ENCODE measurements at regions not wholly inside any gene's neighbourhood (a gene's known extent, or its start where the extent isn't known, plus 50 kb on each side); places are given as distances from the start of the nearest gene placed in this dataset.

DNA sequence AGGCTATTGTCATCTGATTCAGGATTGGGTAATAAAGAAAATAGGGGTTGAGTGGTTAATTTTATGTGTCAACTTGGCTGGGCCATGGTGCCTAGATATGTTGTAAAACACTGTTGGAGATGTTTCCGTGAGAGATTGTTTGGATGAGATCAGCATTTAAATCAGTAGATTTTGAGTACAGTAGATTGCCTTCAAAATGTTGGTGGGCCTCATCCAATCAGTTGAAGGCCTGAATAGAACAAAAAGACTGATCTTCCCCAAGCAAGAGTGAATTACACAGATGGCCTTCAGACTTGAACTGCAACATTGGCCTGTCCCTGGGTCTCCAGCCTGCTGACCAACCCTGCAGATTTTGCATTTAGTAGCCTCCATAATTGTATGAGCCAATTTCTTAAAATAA is 401.3 kb upstream of the KIF2A start:
- no peak for DNase-seq (ENCODE audit: low read depth in 2 of 2)

DNA sequence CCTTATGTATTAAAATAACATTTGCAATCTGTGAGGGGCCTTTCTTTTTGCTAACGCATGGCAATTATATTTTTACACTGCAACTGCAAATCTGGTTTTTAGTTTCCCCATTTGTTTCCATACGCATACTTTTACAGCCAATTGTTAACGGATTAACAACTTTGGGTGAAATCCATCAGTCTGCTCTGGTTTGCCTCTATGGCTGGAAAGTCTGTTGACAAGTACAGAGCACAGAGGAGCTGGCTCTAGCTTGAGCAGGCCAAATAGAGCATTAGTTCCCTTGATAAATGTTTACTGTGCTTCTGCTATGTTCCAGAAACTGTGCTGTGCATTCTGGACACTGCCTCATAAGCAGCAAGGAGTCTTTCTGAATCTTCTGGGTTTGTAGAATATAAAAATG is 400.4 kb upstream of the KIF2A start:
- DNase-seq (ENCODE audit: low read depth in 2 of 2) = no peak

DNA sequence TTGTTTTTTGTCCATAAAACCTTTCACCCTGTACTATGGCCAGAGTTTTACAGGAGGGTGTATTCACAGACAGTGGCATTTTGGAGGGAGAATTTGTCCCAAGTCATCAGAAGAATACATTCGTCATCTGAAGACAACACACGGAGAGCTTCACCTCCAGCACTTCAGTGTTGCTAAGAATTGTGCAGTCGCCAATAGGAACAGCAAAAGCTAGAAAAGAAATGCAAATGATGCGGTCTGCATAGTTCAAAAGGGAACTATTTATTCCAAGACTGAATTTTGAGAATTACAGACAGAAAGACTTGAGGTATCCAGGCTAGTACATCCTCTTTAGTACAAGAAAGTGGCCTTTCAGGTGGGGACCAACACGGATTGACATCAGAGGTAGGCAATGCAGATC is 399.2 kb upstream of the KIF2A start:
- DNase-seq (ENCODE audit: low read depth in 2 of 2) = no peak

DNA sequence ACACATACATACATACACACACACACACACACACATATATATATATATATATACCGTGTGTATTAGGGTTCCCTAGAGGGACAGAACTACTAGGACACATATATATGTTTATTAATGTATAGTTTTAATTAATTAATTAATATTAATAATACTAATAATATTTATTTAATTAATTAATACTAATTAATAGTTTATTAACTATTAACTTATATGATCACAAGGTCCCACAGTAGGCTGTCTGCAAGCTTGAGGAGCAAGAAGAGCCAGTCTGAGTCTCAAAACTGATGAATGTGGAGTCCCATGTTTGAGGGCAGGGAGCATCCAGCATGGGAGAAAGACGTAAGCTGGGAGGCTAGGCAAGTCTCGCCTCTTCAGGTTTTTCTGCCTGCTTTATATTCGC is 398.0 kb upstream of the KIF2A start:
- DNase-seq (ENCODE audit: low read depth in 2 of 2) = no peak

DNA sequence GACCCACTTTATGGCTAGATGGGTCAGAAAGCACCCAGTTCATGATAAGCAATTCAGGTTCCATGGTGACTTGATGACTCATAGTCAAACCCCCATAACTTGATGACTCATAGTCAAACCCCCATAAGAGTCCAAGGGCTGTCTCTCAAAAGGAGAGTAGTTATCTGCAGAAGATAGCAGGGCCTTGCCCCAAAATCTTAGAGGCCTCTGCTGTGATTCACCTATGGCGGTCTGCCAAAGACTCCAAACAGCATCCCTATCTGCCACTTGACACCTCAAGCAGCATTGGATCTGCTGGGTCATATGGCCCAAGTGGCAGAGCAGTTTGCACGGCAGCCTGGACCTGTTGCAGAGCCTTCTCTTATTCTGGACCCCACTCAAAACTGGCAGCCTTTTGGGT is 395.2 kb upstream of the KIF2A start:
- no peak for DNase-seq (ENCODE audit: low read depth in 2 of 2)

DNA sequence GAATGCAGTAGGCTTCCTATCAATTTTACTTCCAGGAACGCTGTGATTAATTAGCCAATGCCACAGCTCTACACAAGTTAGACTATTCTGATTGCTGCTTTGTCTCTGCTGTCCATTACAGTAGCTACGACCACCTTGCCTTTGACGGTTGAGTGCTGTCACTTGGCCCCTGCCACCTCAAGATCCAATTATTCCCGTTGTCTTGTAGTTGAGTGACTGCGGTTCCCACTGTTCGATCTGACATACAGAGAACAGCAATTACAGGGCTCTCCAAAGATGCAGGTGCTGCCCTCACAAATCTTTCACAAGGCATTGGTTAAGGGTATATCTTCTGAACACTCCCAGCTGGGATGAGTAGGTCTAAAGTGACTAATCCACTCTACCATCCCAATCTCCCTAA is 393.4 kb upstream of the KIF2A start:
- no peak for DNase-seq (ENCODE audit: low read depth in 2 of 2)

DNA sequence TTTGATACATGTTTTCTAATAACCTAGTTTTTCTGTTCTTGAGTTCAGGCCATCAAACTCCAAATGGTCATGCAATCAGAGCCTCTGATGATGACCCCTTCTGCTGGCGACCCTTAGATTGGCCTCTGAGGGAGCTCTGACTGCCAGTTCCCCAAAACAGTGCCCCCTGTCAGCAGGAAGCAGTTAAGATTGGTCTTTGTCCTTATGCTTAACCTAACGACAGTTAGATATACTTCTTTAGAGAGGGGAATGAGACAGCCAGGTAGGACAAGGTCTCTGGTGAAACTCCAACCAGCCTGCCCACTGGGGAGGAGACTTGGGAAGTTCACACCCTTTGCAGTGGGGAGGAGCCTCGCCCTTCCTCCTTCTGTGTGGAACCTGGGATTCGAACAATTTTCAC is 390.4 kb upstream of the KIF2A start:
- DNase-seq (ENCODE audit: low read depth in 2 of 2) = no peak

DNA sequence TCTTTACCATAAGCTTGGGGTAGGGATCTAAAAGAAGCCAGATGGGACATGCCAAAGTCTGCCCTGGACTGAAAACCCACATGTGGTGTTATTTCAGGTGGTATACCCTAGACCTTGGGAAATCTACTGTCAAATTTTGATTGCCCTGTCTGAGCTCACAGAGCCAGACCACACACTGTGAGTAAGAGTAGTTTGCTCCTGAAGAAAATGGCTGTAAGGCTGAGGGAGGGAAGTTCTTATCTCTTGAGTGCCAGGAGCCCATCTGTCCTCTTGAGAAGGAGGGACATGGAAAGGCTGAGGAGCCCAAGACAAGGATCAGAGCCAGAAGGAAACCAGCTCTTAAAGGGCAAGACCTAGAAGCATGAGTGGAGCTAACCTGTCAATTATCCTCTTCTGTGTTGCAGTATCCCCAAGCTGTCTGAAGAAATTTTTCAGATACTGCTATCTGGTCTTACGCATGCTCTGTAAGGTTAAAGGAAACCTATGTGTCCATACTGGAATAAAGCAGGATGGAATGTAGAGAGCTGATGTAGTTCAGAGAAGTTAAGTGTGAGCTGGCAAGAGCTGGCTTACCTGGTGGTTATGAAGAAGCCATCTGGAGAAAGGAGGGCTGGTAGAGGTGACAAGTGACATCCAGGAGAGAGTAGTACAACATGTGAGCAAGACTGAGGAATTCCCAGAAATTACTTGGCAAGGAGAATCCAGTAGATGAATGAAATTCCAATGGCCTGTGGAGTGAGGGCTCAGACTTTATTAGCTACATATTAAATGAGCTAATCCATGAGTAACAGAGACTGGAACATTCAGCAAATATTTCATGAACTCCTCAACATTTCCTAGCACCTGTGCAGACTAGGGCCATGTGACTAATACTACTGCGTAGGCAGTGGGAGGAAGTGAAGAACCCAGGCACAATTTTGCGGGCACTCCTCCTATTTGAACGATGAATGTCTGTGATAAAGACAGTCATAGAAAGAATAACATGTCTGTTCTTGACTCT is 389.1 kb upstream of the KIF2A start:
- no peak for DNase-seq (ENCODE audit: low read depth in 2 of 2)

DNA sequence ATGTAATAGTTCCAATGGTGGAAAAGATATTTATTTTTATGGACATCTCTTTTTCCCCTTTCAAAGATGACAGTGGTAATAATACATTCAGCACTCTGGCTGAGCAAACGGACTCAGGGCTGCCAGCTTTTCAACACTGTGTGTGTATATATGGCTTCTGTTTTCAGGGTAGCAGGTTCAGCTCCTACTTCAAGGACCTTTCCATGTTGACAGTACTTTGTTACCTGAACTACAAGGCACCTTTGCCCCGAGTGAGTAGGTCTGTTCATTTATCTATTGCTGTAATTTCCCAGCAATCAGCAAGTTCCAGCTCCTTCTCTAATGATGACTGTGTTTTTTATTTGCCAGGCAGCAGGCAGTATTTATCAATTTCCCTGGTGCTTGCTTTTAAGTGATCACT is 387.4 kb upstream of the KIF2A start:
- no peak for DNase-seq (ENCODE audit: low read depth in 2 of 2)

DNA sequence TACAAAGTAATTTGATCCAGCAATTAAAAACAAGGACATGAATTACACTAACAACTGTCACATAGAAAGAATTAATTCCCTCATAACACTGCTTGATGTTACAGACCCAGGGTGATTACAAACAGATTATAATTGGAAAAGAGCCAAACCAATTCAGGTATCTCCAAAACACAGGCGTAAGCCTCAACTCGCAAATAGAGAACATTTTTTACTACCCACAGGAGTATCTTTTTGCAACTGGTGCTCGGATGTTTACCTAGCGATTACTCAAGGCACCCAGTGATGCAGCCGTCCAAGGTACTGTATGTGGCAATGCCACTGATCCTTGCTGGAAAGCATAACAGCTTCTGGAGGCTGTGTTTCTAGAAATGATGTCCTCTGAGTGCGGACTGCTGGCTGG is 386.1 kb upstream of the KIF2A start:
- no peak for DNase-seq (ENCODE audit: low read depth in 2 of 2)

DNA sequence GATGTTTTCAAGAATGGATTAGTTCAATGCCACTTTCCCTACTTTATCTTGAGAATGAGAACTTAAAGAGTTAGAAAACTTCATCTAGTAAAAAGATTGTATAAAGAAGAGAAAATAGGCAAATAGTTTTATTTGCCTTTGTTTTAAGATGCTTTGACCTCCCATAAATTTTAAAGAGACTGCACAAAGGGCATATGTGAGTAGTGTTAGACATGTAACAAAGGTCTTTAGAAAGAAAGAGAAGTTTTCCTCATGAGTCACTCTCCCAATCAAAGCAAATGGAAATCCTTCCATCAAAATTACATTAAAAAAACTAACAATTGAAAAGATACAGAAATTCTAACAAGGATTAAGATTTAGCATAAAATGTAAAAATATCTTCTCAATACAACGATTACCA is 381.8 kb upstream of the KIF2A start:
- DNase-seq (ENCODE audit: low read depth in 2 of 2) = no peak

DNA sequence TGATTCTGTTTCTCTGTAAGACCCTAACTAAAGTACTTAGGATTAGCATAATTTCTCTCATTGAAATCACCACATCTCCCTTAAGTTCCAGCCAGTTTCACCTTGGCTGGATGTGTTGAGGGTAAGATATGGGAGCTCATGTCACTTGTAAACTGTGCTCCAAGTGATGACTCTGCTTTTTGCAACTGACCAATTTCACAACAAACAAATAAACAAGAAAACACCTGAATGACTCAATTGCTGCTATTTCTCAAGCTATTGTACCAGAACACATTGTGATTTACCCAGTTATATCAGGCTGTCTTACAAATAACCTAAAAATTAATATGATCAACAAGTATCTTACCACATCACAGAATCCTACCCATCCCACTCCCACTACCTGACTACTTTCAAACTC is 379.1 kb upstream of the KIF2A start:
- no peak for DNase-seq (ENCODE audit: low read depth in 2 of 2)

DNA sequence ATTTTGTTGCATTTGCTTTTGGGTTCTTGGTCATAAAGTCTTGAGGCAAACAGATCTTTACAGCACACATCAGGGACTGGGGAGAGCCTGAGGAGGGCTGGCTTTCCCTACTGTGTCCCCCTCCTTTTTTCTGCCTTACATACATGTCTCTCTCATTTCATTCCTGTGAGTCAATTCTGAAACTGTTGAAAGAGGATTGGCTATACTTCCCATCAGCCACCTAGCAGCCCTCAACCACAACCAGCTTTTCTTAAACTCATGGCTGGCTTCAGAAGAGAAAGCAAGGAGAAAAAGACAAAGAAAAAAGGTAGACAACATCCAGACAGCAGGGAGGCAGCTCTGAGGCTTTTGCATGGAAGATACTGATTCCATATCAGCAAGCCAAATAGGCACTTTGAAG is 374.8 kb upstream of the KIF2A start:
- no peak for DNase-seq (ENCODE audit: low read depth in 2 of 2)

DNA sequence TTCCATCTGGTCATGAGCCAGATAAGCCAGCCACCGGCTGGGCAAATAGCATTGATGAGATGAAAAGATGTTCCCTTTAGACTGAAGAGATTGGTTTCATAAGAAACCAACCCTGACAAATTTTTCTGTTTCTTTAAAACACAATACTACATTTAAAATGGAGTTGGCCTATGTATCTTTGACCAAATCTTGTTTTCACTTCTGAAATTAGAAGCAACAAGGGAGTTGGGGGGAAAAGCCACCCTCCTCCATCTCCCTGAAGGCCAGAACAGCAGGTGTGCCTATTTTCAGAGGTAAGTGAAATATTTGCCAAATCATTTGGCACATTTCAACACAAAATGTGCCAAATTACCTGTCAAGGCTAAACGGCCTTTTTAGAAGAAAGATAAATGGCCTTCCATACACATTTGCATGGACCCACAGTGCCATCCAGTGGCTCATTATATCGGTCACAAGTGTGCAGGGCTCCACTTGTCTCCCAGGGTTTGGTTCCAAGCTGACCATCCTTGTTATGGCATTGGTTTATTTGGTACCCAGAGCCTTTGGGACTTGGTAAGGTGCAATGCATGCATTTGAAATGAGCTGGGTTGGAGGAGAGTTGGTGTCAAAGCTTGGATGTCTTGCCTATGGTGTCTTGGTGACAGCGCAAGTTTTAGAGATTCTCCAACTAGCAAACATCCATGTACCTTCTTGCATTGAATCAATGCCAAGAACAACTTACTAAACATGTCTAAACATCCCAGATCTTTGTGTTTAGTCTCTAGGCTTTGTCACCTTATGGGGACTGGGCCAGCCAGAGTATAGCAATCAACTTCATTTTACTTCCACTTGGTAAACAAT is 372.0 kb upstream of the KIF2A start:
- DNase-seq (ENCODE audit: low read depth in 2 of 2) = no peak

DNA sequence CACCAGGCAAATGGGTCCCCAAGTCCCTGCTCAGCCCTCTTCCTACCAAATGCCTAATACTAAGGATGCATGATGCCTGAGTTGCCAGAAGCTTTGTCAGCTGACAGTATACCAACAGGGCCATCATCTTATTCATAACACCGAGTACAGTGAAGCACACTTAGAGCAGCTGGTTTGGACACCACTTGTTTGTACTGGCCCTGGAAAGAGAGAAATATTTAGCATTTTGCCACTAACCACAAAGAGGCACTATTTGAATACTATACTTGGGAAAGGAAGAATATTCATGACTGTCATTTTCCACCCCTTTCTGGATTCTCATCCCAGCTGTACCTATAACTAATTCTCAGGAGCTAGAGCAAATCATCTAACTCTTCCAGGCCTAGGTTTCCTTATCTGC is 364.4 kb upstream of the KIF2A start:
- no peak for DNase-seq (ENCODE audit: low read depth in 2 of 2)

DNA sequence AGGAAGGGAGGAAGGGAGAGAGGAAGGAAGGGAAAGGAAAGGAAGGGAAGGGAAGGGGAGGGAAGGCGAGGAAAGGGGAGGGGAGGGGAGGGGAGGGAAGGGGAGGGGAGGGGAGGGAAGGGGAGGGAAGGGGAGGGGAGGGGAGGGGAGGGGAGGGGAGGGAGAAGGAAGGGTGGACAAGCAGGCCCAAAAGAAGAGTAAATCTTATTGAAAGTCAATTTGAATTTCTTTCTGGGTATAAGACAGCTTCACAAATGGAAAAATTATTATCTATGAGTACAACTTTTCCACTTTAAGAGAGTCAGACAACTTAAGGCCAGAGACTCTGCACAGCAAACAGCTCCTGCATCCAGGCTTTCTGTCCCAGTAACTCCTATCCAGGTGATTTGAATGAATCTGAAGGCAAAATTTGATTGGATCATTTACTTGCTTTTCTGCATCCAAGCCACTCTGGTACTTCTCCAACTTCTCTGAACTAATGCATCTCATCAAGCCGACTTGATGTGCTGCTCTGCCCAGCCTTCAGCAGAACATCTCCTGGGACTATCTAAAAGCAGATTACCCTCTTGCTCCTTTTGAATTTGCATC is 363.4 kb upstream of the KIF2A start:
- DNase-seq (ENCODE audit: low read depth in 2 of 2) = no peak

DNA sequence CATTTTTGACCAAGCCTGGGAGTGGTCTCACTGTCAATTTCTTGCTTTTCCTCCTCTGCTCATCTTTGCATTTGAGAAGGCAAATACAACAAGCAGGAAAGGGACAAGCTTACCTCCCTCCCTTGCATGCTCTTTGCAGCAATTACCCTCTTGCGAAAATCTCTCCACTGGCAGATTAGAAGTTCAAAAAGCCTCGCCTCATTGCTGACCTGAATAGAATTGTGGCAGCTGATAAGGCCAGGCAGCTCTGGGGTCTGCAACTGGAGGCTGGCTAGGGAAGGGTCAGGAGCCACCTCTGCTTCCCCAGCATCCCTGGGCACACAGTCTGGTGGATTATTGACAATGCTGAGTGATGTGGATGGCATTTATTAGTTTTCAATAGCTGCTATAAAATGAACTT is 362.3 kb upstream of the KIF2A start:
- DNase-seq (ENCODE audit: low read depth in 2 of 2) = no peak

DNA sequence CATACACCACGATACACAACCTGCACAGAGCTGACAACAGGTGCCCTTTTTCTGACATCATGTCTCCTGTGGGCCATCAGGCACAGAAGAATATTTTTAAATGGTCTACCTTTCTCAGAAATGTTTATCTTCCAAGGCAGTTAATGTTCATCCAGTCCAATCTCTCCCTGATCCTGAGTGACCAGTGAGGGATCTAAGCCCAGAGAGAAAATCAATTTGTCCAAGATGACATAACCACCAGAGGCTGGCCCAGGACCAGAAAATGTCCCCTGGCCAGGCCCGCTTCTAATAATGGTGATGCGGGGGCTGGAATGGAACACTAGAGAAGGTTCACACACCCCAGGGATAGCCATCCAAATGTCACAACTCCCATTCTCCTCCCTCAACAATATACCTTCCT is 357.9 kb upstream of the KIF2A start:
- DNase-seq (ENCODE audit: low read depth in 2 of 2) = no peak

DNA sequence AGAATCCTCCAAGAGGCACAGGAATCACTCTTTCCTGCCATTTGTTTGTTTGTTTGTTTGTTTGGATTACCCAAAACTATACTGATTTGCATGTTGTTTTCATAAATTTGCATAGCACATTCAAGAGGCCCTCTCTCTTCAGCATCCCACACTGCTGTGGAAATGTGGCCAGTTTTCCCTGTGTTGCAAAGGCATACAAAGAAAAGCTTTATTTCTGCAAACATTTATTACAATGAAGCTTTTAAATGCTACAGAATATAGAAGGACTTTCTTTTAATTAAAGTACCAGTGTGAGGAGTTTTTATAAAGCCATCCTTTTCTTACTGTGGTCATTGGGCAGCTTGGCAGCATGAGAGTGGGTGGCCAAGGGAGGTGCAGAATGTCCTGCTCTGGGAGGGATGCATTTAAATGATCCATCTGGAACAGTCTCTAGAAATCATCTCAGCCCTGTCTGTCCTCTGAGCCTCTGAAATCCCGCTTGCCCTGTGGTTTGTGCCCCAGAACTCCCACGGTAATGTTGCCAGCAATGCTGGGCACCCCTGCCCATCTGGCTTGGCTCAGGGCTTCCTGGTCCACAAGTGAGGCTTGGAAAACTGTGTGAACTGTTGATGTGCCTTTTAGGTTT is 356.8 kb upstream of the KIF2A start:
- DNase-seq (ENCODE audit: low read depth in 2 of 2) = no peak

DNA sequence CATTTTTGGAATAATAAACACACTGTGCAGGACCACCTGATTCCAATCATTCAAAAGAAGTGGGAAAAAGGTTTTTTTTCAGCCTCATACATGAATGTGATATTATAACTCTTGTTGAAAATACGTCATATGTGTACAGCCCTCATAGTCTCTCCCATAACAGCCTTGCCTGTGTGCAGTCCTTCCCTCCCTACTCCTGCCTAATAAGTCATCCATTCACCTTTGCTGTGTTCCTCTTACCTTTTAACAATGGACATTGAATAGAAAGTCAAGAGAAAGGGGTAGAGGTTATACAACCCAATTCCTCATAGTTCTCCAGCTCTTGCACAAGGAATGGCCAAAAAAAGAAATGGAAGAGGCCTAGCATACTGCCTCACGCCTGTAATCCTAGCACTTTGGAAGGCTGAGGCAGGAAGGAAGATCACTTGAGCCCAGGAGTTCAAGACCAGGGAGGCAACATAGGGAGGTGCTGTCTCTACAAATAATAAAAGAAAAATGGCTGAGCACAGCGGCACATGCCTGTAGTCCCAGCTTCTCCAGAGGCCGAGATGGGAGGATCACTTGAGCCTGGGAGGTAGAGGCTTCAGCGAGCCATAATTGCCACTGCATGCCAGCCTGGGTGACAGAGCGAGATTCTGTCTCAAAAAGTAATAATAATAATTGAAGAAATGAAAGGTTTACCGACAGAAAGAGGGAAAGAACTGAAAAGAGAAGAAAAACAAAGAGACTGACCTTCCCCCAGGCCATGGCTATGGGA is 356.1 kb upstream of the KIF2A start:
- DNase-seq (ENCODE audit: low read depth in 2 of 2) = no peak

DNA sequence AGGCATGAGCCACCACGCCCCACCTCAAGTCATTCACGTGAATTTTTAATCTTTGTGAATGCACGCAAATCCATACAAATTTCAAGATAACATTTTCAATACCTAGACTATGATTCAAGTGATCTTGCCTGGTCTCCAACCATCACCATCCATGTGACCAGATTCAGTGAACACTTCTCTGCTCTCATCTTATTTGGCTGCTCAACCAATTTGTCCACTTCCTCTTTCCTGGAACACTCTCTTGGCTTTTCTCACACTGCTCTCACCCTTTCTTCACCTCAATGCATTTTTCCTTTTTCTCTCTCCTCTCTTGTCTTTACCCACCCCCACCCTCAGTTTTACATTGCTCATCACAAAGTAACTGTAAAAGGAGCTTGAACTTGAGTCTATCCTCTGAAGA is 354.7 kb upstream of the KIF2A start:
- no peak for DNase-seq (ENCODE audit: low read depth in 2 of 2)
